PC-9 (cell line): ENCODE measurements at regions not wholly inside any gene's neighbourhood (a gene's known extent, or its start where the extent isn't known, plus 50 kb on each side); places are given as distances from the start of the nearest gene placed in this dataset.
"Not testable (repeated sequence)": the region's sequence is repeated elsewhere in the genome, so short reads cannot be mapped to it uniquely, and the experiment has no call there.

Source experiments
- BruUV-seq: library from RNA; stranded (reverse); fragments of 400-500 nt; replicated peaks from 2 replicates; lab custom pipeline; 2021; lab: Mats Ljungman, UMichigan
- CTCF ChIA-PET: fragments of 300-600 bp; sonication (Branson Sonifier 250); formaldehyde crosslinking; loops from one replicate; lab custom pipeline; 2022; ENCODE audit warnings: antibody characterized with exemption; lab: Charles Lee
- POLR2A ChIA-PET: fragments of 300-600 bp; sonication (Branson Sonifier 250); formaldehyde crosslinking; loops from one replicate; lab custom pipeline; 2022; ENCODE audit warnings: antibody characterized with exemption; ENCODE audit not compliant: unreplicated experiment; lab: Charles Lee
- DNase-seq, 2 experiments: peaks; one replicate each; pipeline versions ENCODE4 v3.0.0 to v3.0.0-alpha.2; 2015 to 2022; ENCODE audit warnings: mixed read lengths in 1 of 2
- H2AFZ ChIP-seq: fragments of 200-600 bp; sonication (generic); 2 replicates; pipeline ENCODE4 v1.8.1; 2017; ENCODE audit warnings: antibody characterized with exemption
- H3F3A ChIP-seq: fragments of 200-600 bp; sonication (generic); 2 replicates; pipeline ENCODE4 v1.8.1; 2017; ENCODE audit warnings: antibody characterized with exemption, mild to moderate bottlenecking, low read depth; ENCODE audit not compliant: insufficient read depth
- H3K27ac ChIP-seq: fragments of 200-600 bp; sonication (generic); 2 replicates; pipeline ENCODE4 v1.6.1; 2016; ENCODE audit warnings: mixed run types
- H3K27me3 ChIP-seq: fragments of 200-600 bp; sonication (generic); 2 replicates; pipeline ENCODE4 v1.6.1; 2016; ENCODE audit warnings: low read depth, mixed run types; ENCODE audit not compliant: insufficient read depth
- H3K36me3 ChIP-seq: fragments of 200-600 bp; sonication (generic); 2 replicates; pipeline ENCODE4 v1.6.1; 2016; ENCODE audit warnings: low read depth, mixed run types
- H3K4me1 ChIP-seq: fragments of 200-600 bp; sonication (generic); replicated peaks from 2 replicates; pipeline ENCODE4 v1.6.1; 2016; ENCODE audit warnings: mixed run types; ENCODE audit not compliant: insufficient read depth
- H3K4me2 ChIP-seq: fragments of 200-600 bp; sonication (generic); 2 replicates; pipeline ENCODE4 v1.6.1; 2017; ENCODE audit warnings: mixed run types
- H3K4me3 ChIP-seq: fragments of 200-600 bp; sonication (generic); 2 replicates; pipeline ENCODE4 v1.6.1; 2016; ENCODE audit warnings: mixed run types
- H3K79me2 ChIP-seq: fragments of 200-600 bp; sonication (generic); 2 replicates; pipeline ENCODE4 v1.6.1; 2017; ENCODE audit warnings: low read depth, mixed run types
- H3K9me2 ChIP-seq: fragments of 200-600 bp; sonication (generic); 2 replicates; pipeline ENCODE4 v1.8.1; 2017; ENCODE audit warnings: mild to moderate bottlenecking; ENCODE audit not compliant: insufficient read depth
- H3K9me3 ChIP-seq: fragments of 200-600 bp; sonication (generic); 2 replicates; pipeline ENCODE4 v1.8.1; 2016; ENCODE audit warnings: low read depth; ENCODE audit not compliant: insufficient read depth
- H4K20me1 ChIP-seq: fragments of 200-600 bp; sonication (generic); 2 replicates; pipeline ENCODE4 v1.8.1; 2017; ENCODE audit not compliant: insufficient read depth
- intact Hi-C: fragments of 100-400 bp; cut with micrococcal nuclease; formaldehyde crosslinking; loops from one replicate; pipeline ENCODE4 v1.10.0; 2022; ENCODE audit not compliant: unreplicated experiment

GRCh38 chr9:63296366-63296765 is 1988.6 kb downstream of the FOXD4L5 start:
- POLR2A ChIA-PET, H3K27me3 ChIP-seq, H3K9me2 ChIP-seq, H3K27ac ChIP-seq, H3K4me2 ChIP-seq, H3K36me3 ChIP-seq, H3K4me1 ChIP-seq, BruUV-seq, H2AFZ ChIP-seq, H3F3A ChIP-seq, CTCF ChIA-PET, H3K4me3 ChIP-seq, H3K9me3 ChIP-seq, DNase-seq, intact Hi-C loops, H3K79me2 ChIP-seq, H4K20me1 ChIP-seq: not testable (repeated sequence)

GRCh38 chr9:63289971-63290370 is 1995.0 kb downstream of the FOXD4L5 start:
- H3K9me3 ChIP-seq, H3K79me2 ChIP-seq, BruUV-seq, H3K36me3 ChIP-seq, H3K27ac ChIP-seq, CTCF ChIA-PET, H3K4me1 ChIP-seq, H3F3A ChIP-seq, DNase-seq, H3K27me3 ChIP-seq, H4K20me1 ChIP-seq, H3K4me2 ChIP-seq, H2AFZ ChIP-seq, H3K4me3 ChIP-seq, intact Hi-C loops, POLR2A ChIA-PET, H3K9me2 ChIP-seq: not testable (repeated sequence)
